Muscle layer of colon (tissue), 2 donors: ENCODE measurements at regions not wholly inside any gene's neighbourhood (a gene's known extent, or its start where the extent isn't known, plus 50 kb on each side); places are given as distances from the start of the nearest gene placed in this dataset.

Experiments used
- H3K27ac ChIP-seq: one replicate; pipeline ENCODE4 v1.7.0; 2013; ENCODE audit warnings: low read depth, mild to moderate bottlenecking, low read length, moderate library complexity
- H3K27me3 ChIP-seq, 2 donors: one replicate each; pipeline ENCODE4 v1.7.0; 2013; ENCODE audit warnings: low read length in 2 of 2, mild to moderate bottlenecking in 2 of 2; ENCODE audit not compliant: insufficient read depth in 2 of 2, control insufficient read depth in 1 of 2
- H3K36me3 ChIP-seq: one replicate; pipeline ENCODE4 v1.7.0; 2013; ENCODE audit warnings: mild to moderate bottlenecking, low read length; ENCODE audit not compliant: insufficient read depth
- H3K4me1 ChIP-seq: one replicate; pipeline ENCODE4 v1.7.0; 2013; ENCODE audit warnings: mild to moderate bottlenecking, low read length; ENCODE audit not compliant: insufficient read depth
- H3K4me3 ChIP-seq, 2 donors: one replicate each; pipeline ENCODE4 v1.7.0; 2013; ENCODE audit warnings: low read length in 2 of 2, low read depth in 1 of 2, mild to moderate bottlenecking in 1 of 2, moderate library complexity in 1 of 2
- H3K9ac ChIP-seq: one replicate; pipeline ENCODE4 v1.7.0; 2013; ENCODE audit warnings: low read length
- H3K9me3 ChIP-seq: one replicate; pipeline ENCODE4 v1.7.0; 2013; ENCODE audit warnings: mild to moderate bottlenecking, low read length
- donor health status: abdominal sarcoma.
- donor health status: Adenocarcinoma of cecum.

- no peaks in the 10 kb centered on the region for H3K36me3 ChIP-seq
- H3K4me3 ChIP-seq = no peak overlapping the region
- no peaks in the 10 kb centered on the region for H3K27me3 ChIP-seq
- no peaks in the 10 kb centered on the region for H3K9me3 ChIP-seq
- H3K9ac ChIP-seq = no peak overlapping the region
- H3K27ac ChIP-seq = no peak overlapping the region
- H3K4me1 ChIP-seq = no peaks in the 10 kb centered on the region
These were observed 489.7 kb upstream of the RGS18 start for GRCh38 chr1:191668525-191668924.

DNA sequence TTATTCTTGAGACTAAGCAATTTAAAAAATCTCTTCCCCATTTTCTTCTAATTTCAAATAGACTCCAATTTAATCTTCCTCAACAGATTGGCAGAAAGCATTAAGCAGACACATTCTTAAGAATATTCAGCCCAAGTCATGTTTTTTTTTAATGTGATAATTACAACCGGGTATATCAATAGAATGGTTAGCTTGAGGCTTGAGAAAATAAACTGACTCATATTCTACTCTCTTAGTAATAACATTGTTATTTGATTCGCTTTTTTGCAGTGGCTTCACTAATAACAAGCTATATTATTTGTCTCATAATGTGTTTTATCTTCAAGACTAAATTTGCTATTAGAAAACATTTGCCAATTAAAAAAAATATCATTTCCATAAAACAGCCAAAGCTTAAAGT, 488.6 kb upstream of the RGS18 start:
- no peak overlapping the region for H3K27ac ChIP-seq
- no peaks in the 10 kb centered on the region for H3K36me3 ChIP-seq
- no peaks in the 10 kb centered on the region for H3K27me3 ChIP-seq
- H3K9me3 ChIP-seq = no peaks in the 10 kb centered on the region
- H3K4me3 ChIP-seq = no peak overlapping the region
- H3K9ac ChIP-seq = no peak overlapping the region
- H3K4me1 ChIP-seq = peaks cover 6% of the 10 kb centered on the region

GRCh38 chr1:191671236-191671635, 487.0 kb upstream of the RGS18 start:
- no peak overlapping the region for H3K4me3 ChIP-seq
- H3K9ac ChIP-seq = no peak overlapping the region
- peaks cover 15% of the 10 kb centered on the region for H3K4me1 ChIP-seq
- H3K27me3 ChIP-seq = no peaks in the 10 kb centered on the region
- H3K27ac ChIP-seq = no peak overlapping the region
- H3K9me3 ChIP-seq = no peaks in the 10 kb centered on the region
- H3K36me3 ChIP-seq = no peaks in the 10 kb centered on the region

DNA sequence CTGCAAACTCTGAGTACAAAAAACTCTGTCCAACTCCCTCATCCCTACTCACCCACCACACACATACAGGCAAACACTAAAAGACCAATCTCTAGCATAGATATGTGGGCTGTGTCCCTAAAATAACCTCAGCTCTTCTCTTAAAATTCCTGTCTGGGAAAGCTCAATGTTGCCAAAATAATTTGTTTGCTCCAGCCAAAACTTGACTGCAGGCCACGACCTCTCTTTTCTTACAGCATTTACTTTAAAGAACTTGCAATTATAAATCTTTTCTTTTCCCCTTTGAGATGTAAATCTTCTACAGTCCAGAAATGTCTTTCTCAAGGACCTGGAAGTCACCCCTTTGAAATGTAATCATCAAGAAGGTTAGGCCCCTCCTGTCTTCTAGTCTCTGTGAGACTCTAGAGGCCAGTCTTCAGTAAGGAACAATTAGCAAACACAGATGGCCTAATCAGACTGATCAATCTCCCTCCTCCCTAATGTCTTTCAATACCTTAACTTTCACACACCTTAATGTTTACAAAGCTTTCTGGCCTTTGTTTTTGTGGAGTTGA, 483.6 kb upstream of the RGS18 start:
- Histone ChIP-seq H3K9ac (no peak overlapping the region), H3K27ac (no peak overlapping the region), H3K36me3 (no peaks in the 10 kb centered on the region), H3K4me3 (no peak overlapping the region), H3K27me3 (no peaks in the 10 kb centered on the region), H3K4me1 (peaks cover 16% of the 10 kb centered on the region), H3K9me3 (no peaks in the 10 kb centered on the region)

GRCh38 chr1:191675856-191676783, 482.1 kb upstream of the RGS18 start:
- Histone ChIP-seq H3K4me3 (no peak overlapping the region), H3K27ac (no peak overlapping the region), H3K36me3 (no peaks in the 10 kb centered on the region), H3K27me3 (no peaks in the 10 kb centered on the region), H3K4me1 (peaks cover 16% of the 10 kb centered on the region), H3K9me3 (no peaks in the 10 kb centered on the region), H3K9ac (no peak overlapping the region)

GRCh38 chr1:191685669-191686068, 472.6 kb upstream of the RGS18 start:
- Histone ChIP-seq H3K36me3 (no peaks in the 10 kb centered on the region), H3K27me3 (no peaks in the 10 kb centered on the region), H3K27ac (no peak overlapping the region), H3K4me1 (no peaks in the 10 kb centered on the region), H3K4me3 (no peak overlapping the region), H3K9ac (no peak overlapping the region), H3K9me3 (no peaks in the 10 kb centered on the region)

GRCh38 chr1:191687721-191688120, 470.5 kb upstream of the RGS18 start:
- no peaks in the 10 kb centered on the region for H3K4me1 ChIP-seq
- no peak overlapping the region for H3K9ac ChIP-seq
- H3K27me3 ChIP-seq = no peaks in the 10 kb centered on the region
- H3K36me3 ChIP-seq = no peaks in the 10 kb centered on the region
- no peak overlapping the region for H3K4me3 ChIP-seq
- H3K27ac ChIP-seq = no peak overlapping the region
- no peaks in the 10 kb centered on the region for H3K9me3 ChIP-seq

- no peaks in the 10 kb centered on the region for H3K4me1 ChIP-seq
- no peak overlapping the region for H3K27ac ChIP-seq
- no peak overlapping the region for H3K4me3 ChIP-seq
- H3K9me3 ChIP-seq = no peaks in the 10 kb centered on the region
- no peak overlapping the region for H3K9ac ChIP-seq
- H3K27me3 ChIP-seq = no peaks in the 10 kb centered on the region
- H3K36me3 ChIP-seq = no peaks in the 10 kb centered on the region
These were observed 467.3 kb upstream of the RGS18 start for GRCh38 chr1:191690931-191691330.

GRCh38 chr1:191693797-191694196, 464.5 kb upstream of the RGS18 start:
- Histone ChIP-seq H3K9ac (no peak overlapping the region), H3K27me3 (no peaks in the 10 kb centered on the region), H3K4me1 (no peaks in the 10 kb centered on the region), H3K4me3 (no peak overlapping the region), H3K9me3 (no peaks in the 10 kb centered on the region), H3K36me3 (no peaks in the 10 kb centered on the region), H3K27ac (no peak overlapping the region)

- Histone ChIP-seq H3K9me3 (no peaks in the 10 kb centered on the region), H3K36me3 (no peaks in the 10 kb centered on the region), H3K27me3 (no peaks in the 10 kb centered on the region), H3K4me1 (no peaks in the 10 kb centered on the region), H3K9ac (no peak overlapping the region), H3K27ac (no peak overlapping the region), H3K4me3 (no peak overlapping the region)
These were observed 462.4 kb upstream of the RGS18 start for GRCh38 chr1:191695865-191696264.

GRCh38 chr1:191696354-191696753, 461.9 kb upstream of the RGS18 start:
- H3K9ac ChIP-seq = no peak overlapping the region
- H3K27me3 ChIP-seq = no peaks in the 10 kb centered on the region
- H3K9me3 ChIP-seq = no peaks in the 10 kb centered on the region
- no peaks in the 10 kb centered on the region for H3K36me3 ChIP-seq
- no peak overlapping the region for H3K27ac ChIP-seq
- H3K4me3 ChIP-seq = no peak overlapping the region
- H3K4me1 ChIP-seq = no peaks in the 10 kb centered on the region

- no peak overlapping the region for H3K27ac ChIP-seq
- H3K9ac ChIP-seq = no peak overlapping the region
- no peak overlapping the region for H3K4me3 ChIP-seq
- no peaks in the 10 kb centered on the region for H3K4me1 ChIP-seq
- no peaks in the 10 kb centered on the region for H3K9me3 ChIP-seq
- no peaks in the 10 kb centered on the region for H3K27me3 ChIP-seq
- H3K36me3 ChIP-seq = no peaks in the 10 kb centered on the region
These were observed 460.7 kb upstream of the RGS18 start for GRCh38 chr1:191697556-191697955.
